ENCODE measurements at regions not wholly inside any gene's neighbourhood (a gene's known extent, or its start where the extent isn't known, plus 50 kb on each side); places are given as distances from the start of the nearest gene placed in this dataset.
"Not testable (repeated sequence)": the region's sequence is repeated elsewhere in the genome, so short reads cannot be mapped to it uniquely, and the experiment has no call there.

- DNase-seq (ENCODE audit: low read depth in 2 of 2) = no peak
These were observed 98.6 kb downstream of the NAV1 start for GRCh38 chr1:201637282-201638079.

GRCh38 chr1:201639391-201639790 is 100.5 kb downstream of the NAV1 start:
- no peak for DNase-seq (ENCODE audit: low read depth in 2 of 2)

DNA sequence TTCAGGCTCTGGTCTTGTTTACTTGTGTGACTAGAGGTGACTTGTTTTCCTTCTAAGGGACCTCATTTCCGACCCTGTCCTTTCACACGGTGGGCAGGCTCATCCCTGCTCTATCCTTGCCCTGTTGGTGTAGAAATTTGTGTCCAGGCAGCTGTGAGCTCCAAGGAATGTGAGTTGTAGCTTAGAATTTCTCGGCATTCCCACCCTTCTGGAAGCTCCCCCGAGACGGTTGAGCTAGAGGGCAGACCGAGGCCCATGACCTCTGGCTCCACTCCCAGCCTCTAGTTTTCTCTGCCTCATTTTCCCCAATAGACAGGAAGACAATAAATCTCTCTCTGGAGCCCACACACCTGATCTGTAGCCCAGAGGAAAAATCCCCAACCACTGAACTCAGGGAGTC is 100.9 kb downstream of the NAV1 start:
- DNase-seq (ENCODE audit: low read depth in 2 of 2) = no peak

DNA sequence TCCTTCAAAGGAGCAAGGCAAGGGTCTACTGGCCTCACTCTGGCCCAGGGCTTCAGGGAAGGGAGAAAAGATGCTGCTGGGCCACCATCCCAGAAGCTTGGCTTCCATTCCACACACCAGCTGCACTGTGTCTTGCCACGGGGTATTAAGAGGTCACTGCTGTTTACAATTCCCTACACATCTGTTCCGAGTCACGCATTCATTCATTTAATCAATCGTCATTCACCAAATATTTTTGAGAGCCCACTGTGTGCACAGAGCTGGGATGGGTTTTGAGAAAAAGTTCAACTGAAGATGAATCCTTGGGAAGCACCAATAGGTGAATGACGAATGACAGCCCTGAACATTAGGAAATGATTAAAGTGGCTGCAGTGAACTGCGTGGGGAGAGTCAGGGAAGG is 101.7 kb downstream of the NAV1 start:
- DNase-seq (ENCODE audit: low read depth in 2 of 2) = no peak

DNA sequence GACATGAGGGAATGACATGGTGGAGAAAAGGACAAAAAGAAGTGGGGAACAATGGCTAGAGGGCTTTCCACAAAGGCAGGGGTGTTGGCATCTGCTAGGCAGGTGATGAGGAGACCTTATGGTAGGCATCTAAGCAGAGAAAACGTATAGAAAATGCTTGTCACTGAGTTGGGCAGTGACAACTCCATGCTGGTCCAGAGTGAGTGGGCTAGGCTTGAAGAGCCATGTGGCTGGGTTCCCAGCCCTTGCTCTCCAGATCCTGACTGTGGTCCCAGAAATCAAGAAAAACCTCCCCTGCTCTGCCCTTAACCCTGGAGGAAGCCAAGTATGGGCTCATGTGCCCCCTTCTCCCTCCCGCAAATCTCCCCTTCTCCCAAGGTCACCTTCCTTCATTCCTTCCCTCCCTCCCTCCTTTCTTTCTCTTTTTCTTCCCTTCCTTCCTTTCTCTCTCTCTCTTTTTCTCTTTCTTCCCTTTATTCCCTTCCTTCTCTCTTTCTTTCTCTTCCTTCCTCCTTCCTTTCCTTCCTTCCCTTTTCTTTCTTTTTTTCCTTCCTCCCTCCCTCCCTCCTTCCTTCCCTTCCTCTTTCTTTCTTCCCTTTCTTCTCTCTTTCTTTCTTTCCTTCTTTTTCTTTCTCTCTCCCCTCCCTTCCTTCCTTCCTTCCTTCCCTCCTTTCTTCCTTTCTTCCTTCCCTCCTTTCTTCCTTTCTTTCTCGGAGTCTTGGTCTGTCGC is 102.8 kb downstream of the NAV1 start:
- DNase-seq (ENCODE audit: low read depth in 2 of 2) = no peak

GRCh38 chr1:201643835-201644104 is 104.8 kb downstream of the NAV1 start:
- DNase-seq (ENCODE audit: low read depth in 2 of 2) = no peak

DNA sequence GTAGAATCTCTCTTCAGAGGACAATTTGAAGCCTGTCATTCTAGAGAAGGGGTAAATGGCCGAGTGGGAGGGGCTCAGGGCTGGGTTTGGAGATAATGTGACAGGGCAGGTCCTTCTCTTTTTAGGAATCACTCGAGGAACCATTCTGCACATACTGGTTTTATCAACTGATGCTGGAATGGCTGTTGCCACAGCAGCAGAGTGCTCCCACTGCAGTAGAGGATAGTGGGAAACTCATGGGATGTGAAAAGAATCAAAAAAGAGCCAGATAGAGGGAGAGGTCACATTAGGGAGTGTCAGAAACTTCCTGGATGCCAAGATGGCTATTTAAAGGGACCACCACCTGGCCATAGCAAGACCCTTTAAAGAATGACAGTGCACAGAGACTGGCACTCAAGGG is 105.3 kb downstream of the NAV1 start:
- no peak for DNase-seq (ENCODE audit: low read depth in 2 of 2)

- DNase-seq (ENCODE audit: low read depth in 2 of 2) = not testable (repeated sequence)
These were observed 106.1 kb downstream of the NAV1 start for GRCh38 chr1:201645000-201645399.

- no peak for DNase-seq (ENCODE audit: low read depth in 2 of 2)
These were observed 107.0 kb downstream of the NAV1 start for GRCh38 chr1:201645956-201646355.

DNA sequence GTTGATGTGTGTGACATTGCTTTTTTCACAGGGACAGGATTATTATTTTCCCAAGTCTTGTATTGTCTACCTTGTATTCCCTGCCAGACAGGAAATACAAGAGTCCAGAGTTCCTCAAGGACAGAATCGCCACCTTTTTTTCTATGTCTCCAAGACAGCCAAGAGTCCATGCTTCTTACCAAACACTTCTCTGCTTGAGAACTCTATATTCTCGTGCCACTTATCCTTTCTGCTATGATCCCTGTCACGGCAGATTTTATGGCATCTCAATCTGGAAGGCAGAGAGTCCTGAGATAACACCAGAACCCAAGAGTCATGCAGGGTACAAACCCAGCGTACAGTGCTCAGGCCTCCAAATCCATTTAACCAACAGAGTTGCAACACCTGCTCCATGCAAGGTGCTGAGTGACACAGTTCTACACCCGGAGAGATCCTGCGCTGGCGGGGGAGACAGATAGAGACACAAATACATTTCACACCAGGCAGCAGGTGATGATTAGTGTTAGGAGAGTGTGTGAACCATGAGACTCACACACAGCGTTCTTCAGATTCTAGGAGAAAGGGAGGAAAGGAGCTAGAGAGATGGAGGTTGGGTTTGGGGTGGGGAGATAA is 107.6 kb downstream of the NAV1 start:
- DNase-seq (ENCODE audit: low read depth in 2 of 2) = no peak

- DNase-seq (ENCODE audit: low read depth in 2 of 2) = no peak
These were observed 108.2 kb downstream of the NAV1 start for GRCh38 chr1:201647094-201647493.

DNA sequence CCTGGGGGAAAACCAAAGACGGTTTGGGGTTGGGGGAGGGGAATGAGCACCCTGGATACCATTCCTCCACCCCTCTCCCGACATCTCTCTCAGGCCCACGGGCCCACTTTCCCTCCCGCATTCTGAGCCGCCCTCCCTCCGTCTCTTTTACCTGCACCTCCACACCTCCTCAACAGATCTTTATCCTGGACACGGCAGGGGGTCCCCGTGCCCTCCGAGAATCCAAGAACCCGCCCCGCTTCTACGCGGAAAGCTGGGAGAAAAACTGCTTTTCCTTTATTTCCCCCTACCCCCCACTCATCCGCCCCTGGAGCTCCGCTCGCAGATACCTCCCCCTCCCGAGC is 108.8 kb downstream of the NAV1 start:
- no peak for DNase-seq (ENCODE audit: low read depth in 2 of 2)

GRCh38 chr1:201648066-201648906 is 109.4 kb downstream of the NAV1 start:
- no peak for DNase-seq (ENCODE audit: low read depth in 2 of 2)

DNA sequence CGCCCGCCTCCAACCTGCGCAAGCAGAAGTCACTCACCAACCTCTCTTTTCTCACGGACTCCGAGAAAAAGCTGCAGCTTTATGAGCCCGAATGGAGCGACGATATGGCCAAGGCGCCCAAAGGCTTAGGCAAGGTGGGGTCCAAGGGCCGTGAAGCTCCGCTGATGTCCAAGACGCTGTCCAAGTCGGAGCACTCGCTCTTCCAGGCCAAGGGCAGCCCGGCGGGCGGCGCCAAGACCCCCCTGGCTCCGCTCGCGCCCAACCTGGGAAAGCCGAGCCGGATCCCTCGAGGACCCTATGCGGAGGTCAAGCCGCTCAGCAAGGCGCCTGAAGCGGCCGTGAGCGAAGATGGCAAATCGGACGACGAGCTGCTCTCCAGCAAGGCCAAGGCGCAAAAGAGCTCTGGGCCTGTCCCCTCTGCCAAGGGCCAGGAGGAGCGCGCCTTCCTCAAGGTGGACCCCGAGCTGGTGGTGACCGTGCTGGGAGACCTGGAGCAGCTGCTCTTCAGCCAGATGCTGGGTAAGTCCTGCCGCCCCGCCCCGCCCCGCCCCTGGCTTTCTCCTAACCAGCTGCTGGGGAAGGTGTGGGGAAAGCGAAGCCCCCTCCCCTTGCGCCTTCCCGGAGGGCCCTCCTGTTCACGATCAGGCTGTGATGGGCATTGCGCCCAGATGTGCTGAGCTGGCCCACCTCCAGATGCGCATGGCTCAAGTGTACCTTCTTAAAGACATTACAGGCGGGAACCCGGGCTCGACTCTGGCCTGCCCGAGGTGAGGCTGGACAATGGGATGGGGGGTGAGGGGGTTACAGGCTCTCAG is 110.2 kb downstream of the NAV1 start:
- no peak for DNase-seq (ENCODE audit: low read depth in 2 of 2)

- no peak for DNase-seq (ENCODE audit: low read depth in 2 of 2)
These were observed 111.1 kb downstream of the NAV1 start for GRCh38 chr1:201649761-201650622.

- no peak for DNase-seq (ENCODE audit: low read depth in 2 of 2)
These were observed 111.7 kb downstream of the NAV1 start for GRCh38 chr1:201650623-201650933.

GRCh38 chr1:201652181-201652580 is 113.3 kb downstream of the NAV1 start:
- DNase-seq (ENCODE audit: low read depth in 2 of 2) = no peak

- DNase-seq (ENCODE audit: low read depth in 2 of 2) = no peak
These were observed 114.3 kb downstream of the NAV1 start for GRCh38 chr1:201653233-201653632.

- no peak for DNase-seq (ENCODE audit: low read depth in 2 of 2)
These were observed 115.0 kb downstream of the NAV1 start for GRCh38 chr1:201653883-201654282.

GRCh38 chr1:201655243-201655642 is 116.3 kb downstream of the NAV1 start:
- no peak for DNase-seq (ENCODE audit: low read depth in 2 of 2)

- DNase-seq (ENCODE audit: low read depth in 2 of 2) = no peak
These were observed 117.0 kb downstream of the NAV1 start for GRCh38 chr1:201655910-201656309.
